Adrenal gland (tissue), 5 donors: ENCODE measurements at regions not wholly inside any gene's neighbourhood (a gene's known extent, or its start where the extent isn't known, plus 50 kb on each side); places are given as distances from the start of the nearest gene placed in this dataset.

Source experiments
- POLR2A ChIP-seq, 2 donors: fragments of 450-650 bp; IDR thresholded peaks; one replicate each; pipeline ENCODE4 v1.6.1; 2017; ENCODE audit warnings: antibody characterized with exemption in 2 of 2, mild to moderate bottlenecking in 2 of 2, moderate library complexity in 1 of 2
- TF ChIP-seq, protein P1 (sequence below), 6 experiments: fragments of 450-650 bp in 4 of 6; fragments of 200-600 bp in 2 of 6; sonication (generic) in 1 of 6; IDR thresholded peaks; 1 replicate in 5 of 6; 2 replicates in 1 of 6; pipeline versions ENCODE4 v1.5.1 to v1.8.0; 2016 to 2021; ENCODE audit warnings: antibody characterized with exemption in 6 of 6, mild to moderate bottlenecking in 2 of 6, moderate library complexity in 1 of 6
- donor health status: DM: no; HTN: no; CAD: no.

DNA sequence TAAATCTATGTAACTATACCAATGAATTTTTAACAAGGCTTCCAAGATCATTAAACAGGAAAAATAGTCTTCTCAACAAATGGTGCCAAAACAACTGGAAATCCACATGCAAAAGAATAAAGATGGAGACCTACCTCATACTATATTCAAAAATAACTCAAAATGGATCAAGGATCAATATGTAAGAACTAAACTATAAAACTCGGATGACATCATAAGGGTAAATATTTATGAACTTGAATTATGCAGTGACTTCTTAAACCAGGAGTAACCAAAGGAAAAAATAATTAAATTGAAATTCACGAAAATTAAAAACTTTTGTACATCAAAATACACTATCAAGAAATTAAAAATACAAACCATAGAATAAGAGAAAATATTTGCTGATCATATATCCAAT is 728.7 kb upstream of the GHITM start:
- TF ChIP-seq, protein P1, sequence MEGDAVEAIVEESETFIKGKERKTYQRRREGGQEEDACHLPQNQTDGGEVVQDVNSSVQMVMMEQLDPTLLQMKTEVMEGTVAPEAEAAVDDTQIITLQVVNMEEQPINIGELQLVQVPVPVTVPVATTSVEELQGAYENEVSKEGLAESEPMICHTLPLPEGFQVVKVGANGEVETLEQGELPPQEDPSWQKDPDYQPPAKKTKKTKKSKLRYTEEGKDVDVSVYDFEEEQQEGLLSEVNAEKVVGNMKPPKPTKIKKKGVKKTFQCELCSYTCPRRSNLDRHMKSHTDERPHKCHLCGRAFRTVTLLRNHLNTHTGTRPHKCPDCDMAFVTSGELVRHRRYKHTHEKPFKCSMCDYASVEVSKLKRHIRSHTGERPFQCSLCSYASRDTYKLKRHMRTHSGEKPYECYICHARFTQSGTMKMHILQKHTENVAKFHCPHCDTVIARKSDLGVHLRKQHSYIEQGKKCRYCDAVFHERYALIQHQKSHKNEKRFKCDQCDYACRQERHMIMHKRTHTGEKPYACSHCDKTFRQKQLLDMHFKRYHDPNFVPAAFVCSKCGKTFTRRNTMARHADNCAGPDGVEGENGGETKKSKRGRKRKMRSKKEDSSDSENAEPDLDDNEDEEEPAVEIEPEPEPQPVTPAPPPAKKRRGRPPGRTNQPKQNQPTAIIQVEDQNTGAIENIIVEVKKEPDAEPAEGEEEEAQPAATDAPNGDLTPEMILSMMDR (IDR thresholded peaks at IDR 0.05), result no peak
- TF ChIP-seq POLR2A (IDR thresholded peaks at IDR 0.05), result no peak
